ENCODE measurements at regions not wholly inside any gene's neighbourhood (a gene's known extent, or its start where the extent isn't known, plus 50 kb on each side); places are given as distances from the start of the nearest gene placed in this dataset.
A peak's percentile ranks its signal among the peaks of the same experiment; 100 is the strongest.
"Not testable (repeated sequence)": the region's sequence is repeated elsewhere in the genome, so short reads cannot be mapped to it uniquely, and the experiment has no call there.

DNA sequence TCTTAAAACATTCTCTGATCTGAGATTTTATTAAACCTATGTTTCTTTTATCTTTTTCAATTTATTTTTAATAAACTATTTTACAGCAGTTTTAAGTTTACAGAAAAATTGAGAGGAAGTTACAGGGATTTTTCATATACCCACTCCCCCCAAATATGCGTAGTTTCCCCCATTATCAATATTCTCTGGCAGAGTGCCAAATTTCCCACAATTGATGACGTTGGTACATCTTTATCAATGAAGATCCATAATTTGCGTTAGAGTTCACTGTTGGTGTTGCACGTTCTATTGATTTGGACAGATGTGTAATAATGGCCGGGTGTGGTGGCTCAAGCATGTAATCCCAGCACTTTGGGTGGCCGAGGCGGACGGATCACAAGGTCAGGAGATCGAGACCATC is 1063.0 kb upstream of the ATXN8OS start:
- no peak for DNase-seq

DNA sequence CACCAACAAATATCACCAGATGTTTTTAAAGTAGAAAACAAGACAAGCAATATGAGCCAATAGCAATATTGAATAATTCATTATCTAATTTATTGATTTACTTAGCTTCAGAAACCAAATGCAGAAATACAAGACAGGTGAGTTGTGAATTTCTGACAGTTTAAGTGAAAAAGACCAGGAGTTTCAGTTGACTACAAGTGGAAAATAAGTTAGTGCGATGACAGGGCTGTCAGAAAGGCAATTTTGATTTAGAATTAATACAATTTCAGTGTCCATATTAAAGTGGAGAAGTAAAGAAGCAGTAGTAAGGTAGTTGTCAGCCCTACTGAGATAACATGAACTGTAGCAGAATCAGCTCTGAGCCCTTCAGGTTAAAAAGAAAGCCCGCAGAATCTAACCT is 1066.7 kb upstream of the ATXN8OS start:
- no peak for DNase-seq

DNA sequence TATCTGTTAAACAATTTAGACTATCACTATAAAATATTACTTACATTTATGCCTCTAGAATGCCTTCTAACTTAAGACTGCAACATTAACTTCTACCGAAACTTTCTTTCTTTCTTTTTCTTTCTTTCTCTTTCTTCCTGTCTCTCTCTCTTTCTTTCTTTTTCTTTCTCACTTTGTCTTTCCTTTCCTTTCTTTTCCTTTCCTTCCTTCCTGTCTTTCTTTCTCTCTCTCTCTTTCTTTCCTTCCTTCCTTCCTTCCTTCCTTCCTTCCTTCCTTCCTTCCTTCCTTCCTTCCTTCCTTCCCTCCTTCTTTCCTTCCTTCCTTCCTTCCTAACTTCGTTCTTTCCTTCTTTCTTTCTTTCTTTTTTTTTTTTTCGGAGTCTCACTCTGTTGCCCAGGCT is 1071.9 kb upstream of the ATXN8OS start:
- DNase-seq, result no peak

DNA sequence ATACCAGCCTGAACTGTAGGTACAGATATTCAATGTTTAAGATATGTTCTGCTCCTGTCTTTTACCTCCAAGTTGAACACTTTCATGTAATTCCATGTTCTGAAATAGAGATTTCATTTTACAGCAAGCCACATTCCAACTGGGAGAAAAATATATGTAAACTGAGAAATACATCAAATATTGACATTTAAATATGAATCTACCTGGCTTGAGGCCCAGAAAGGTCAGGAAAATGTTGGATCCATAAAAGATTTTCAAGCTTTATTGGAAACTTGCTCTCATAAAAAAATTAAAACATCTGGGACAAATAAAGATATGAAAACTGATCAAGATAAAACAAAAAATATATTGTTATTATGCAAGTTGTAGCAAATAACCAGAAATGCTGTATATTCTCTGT is 1078.7 kb upstream of the ATXN8OS start:
- no peak for DNase-seq

DNA sequence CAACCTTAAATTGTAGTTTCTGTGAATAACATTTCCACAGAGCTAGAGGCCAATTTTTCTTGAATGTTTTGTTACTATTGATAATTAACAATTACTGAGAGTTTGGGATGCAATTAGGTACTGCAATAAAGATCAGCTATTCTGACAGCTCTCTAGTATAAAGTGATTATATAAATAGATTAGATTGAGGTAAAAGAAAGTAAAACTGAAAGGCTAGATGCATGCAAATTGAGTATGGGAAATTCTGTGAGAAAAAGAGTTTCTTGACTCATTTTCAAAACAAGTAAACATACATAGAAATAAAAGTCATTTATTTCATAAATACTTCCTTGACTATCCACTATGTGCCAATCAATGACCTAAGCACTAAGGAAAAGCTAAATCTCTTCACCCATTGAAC is 1087.5 kb upstream of the ATXN8OS start:
- no peak for DNase-seq

DNA sequence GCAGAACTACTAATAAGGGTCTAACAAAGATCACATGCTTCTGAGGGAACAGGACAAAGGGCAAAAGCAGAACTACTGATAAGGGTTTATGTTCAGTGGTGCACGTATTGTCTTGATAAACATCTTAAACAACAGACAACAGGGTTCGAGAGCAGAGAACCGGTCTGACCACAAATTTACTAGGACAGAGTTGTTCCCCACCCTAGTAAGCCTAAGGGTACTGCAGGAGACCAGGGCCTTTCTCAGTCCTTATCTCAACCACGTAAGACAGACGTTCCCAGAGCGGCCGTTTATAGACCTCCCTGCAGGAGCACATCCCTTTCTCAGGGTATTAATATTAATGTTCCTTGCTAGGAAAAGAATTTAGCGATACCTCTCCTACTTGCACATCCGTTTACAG is 1089.5 kb upstream of the ATXN8OS start:
- DNase-seq, result not testable (repeated sequence)

DNA sequence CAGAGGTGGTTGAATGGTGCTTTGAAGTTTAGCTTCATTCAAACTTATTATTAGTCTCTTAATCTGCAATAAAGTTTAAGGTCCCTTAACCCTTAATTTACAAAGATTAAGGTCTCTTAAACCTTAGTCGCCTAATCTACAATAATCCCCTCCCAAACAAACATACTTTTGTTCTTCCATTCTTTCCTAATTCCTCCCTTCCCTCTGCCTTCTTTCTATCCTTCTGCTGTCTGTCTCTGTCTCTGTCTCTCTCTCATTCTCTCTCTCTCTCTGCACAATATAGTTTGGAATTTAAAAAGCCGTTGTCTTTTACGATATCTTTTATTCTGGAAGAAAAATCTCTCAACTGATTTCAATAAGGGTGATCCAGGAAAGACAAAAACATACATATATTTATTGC is 1096.8 kb upstream of the ATXN8OS start:
- no peak for DNase-seq

DNA sequence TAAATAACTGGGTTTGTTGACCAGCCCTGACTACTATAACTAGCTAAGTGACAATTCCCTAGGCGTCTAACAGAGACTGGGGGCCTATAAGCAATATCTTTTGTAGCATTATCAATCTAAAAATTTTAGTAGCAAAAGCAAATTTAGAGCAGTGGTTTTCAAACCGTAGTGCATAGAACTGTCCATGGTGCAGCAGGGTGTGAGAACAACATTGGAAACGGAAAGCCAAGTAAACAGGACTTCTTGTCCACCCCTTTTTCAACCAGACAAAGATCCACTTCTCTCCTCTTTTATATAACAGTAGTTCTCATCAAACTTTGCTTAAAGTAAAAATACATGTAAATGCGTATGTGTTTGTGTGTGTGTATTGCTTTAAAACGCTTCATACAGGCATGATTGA is 1099.1 kb upstream of the ATXN8OS start:
- no peak for DNase-seq

DNA sequence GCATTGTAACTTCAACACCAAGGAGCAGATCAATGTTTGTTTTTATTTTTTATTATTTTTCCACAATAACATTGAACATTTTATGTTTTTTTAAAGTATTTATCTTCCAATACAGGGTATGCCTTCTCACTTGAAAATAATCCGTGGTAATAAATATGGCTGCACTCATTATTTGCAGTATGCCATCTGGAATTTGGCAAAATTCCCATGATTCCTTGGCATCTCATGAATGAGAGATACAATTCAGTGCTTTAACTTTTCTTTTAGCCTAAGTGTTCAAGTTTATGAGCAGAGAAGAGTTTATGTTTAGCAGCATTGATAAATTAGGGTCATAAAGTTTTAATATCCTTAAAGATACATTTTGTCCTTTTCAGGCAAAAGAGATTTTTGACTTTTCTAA is 1109.6 kb upstream of the ATXN8OS start:
- DNase-seq, result no peak

DNA sequence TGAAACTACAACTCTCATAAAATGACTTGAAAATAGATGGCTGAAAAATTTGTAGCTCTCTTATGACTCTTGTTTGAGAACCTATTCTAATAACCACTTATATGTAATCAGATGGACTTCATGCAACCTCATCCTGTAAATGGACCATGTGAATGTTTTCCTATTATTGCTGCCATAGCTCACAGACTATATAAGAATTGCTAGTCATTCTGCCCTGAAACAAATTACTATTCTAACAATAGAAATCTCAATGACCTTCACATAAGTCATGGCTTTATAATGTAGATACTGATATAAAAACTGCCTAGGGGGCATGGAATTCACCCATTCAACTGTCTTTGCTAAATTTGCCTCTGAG is 1111.0 kb upstream of the ATXN8OS start:
- no peak for DNase-seq

DNA sequence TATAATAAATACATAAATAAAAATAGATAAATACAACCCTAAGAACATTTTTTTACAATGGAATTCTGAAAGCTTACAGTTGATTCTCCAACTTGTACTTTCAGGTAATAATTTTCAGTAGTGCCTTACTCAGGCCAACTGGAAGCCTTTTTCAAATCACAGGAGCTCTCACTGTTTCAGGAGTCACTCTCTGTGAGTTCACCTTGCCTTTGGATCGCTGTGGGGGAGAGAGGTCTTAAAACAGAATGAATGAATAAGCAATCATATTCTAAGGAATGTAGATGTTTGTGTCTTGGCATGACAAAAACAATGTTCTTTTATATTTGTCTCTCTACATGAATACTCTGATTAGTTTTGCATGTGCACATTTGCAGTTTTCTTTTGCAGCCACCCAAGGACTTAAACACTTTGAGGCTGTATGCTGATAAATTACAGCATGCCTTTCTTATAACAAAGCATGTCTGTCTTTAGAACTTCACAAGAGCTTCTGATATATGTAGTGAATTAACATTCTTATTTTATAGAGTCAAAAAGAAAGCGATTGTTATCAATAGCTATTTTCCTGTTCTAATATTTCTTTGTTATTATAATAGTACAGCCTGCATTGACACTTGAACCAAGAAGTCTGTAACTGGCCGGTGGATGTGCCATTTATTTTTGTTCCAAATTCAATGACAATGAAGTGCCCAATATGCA is 1111.5 kb upstream of the ATXN8OS start:
- no peak for DNase-seq

DNA sequence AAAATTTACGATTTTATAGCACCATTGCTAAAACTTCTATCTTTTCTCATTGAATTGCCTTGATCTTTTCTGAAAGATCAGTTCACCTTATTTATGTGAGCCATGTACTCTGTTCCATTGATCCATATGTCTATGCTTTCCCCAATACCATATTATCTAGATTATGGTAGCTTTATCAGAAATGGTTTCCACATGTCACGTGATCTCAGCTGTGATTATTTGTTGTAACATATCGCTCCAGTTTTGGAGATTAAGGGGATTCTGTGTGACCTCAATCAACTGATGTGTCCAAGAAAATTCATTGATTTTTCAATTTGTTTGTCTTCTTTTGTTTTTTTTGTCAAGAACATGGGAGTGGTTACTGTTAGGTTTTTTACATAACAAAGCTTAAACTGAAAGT is 1114.5 kb upstream of the ATXN8OS start:
- DNase-seq, result no peak

DNA sequence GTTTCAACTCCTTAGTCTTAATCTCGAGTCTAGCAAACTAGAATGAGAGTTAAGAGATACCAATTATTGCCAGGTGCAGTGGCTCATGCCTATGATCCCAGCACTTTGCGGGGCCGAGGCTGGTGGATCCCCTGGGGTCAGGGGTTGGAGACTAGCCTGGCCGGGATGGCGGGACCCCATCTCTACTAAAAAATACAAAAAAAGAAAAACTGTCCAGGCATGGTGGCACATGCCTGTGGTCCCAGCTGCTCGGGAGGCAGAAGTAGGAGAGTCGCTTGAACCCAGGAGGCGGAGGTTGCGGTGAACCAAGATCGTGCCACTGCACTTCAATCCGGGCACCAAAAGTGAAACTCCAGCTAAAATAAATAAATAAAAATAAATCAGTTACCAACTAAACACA is 1119.5 kb upstream of the ATXN8OS start:
- DNase-seq, result no peak

DNA sequence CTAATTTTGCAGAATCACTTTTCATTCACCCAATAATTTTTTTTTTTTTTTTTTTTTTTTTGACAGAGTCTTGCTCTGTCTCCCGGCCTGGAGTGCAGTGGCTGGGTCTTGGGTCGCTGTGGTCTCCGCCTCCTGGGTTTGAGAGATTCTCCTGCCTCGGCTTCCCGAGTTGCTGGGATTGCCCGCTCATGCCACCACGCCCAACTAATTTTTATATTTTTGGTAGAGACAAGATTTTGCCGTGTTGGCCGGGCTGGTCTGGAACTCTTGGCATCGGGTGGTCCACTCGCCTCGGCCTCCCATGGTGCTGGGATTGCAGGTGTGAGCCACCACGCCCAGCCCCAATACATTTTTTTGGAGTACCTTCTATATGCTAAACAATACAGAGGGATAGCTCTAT is 1120.0 kb upstream of the ATXN8OS start:
- DNase-seq, result no peak

DNA sequence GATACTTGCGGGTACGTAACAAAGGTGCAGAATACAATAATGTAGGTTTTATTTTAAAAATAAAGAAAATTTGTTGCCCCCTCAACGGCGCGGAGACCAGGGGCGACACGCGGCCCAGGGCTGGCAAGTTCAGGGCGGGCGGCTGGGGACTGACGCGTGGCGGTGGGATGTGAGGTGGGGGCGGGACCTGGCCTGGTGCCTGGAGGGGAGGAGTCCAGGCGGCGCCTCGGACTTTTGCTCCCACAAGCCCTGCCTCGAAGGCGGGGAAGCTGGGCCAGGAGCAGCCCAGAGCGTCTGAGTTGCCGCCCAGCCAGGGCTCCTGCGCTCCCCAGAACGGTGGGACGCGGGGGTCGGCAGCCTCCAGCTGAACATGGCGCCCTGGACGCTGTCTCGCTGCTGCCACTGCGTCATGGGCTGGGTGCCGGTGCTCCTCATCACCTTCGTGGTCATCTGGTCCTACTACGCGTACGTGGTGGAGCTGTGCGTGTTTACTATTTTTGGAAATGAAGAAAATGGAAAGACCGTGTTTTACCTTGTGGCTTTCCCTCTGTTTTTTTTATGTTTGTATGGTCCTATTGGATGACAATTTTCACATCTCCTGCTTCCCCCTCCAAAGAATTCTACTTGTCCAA is 1122.8 kb upstream of the ATXN8OS start:
- DNase-seq, result no peak

DNA sequence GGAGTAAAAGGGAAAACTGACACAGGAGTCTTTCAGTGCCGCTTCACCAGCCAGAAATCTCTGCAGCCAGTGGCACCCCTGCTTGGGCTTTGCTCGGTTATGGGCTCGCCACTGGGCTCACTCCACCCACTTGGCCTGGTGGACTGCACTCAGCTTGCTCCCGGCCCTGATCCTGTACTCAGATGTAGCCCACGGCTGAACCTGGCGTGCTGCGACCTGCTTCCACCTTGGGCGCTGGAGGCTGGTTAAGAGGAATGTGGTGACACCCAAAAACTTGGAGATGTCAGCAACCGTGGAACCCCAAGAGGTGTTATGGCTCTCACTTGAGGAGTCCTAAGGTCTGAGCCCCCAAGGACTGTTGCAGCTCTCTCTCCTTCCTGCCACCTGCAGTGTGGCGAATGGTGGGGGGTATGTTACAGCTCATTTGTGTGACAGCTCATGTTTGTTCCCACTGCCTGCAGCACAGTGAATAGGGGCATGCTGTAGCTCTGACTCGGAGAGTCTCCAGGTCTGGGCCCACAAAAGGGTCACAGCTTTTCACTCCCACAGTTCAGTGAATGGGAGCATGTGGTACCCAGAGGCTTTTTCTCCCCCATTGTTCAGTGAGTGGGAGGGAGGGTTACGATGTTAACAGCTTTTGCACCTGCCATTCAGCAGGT is 1124.5 kb upstream of the ATXN8OS start:
- DNase-seq, result no peak

DNA sequence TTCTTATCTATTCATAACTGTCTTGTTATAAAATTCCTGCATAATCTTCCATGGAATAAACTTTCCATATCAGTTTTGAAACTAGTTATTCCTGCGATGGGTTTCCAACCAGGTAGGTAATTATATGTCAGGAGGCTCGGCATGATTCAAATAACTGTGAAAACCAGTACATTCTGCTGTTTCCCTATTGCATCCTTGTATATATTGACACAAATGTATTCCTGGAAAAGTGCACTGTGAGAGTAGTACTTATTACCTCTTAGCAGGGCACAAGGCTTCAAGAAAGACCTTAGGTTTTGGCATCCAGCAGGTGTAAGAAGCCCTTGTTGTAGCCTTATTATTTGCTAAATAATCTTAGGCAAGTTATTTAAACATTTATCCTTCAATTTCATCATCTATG is 1131.3 kb upstream of the ATXN8OS start:
- no peak for DNase-seq

DNA sequence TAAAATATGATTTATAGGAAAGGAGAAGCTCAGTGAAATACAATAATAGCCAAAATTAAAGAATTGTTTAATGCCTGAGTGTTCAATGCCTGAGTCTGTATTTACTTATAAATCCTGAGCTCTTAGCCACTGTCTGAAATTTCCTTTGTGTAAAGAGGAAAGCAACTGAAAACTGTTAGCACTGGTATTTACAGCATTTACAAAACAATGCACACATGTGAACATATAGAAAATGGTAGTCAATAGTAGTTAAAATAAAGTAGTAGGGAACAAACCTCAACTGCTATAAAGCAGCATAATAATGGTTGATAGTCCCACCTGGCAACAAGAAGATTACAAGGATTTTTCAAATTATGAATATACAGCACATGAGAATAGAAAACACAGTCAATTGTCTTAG is 1137.1 kb upstream of the ATXN8OS start:
- DNase-seq, result no peak

DNA sequence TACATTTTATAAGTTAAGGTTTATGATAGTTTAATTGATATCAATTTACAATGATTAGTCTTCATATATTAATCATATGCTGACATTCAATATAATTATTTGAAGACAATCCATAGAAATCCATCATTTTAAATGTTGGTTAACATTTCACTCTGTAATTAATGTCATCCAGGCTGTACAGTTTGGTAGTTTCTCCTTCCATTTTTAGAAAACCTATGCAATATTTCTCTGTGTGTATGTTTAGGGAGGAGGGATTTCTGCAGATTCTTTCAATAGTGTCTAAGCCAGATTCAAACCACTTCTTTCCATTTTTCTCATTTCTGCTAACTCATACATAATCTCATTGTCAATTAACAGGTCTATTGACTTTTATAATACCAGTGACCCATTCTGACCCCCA is 1159.0 kb upstream of the ATXN8OS start:
- DNase-seq, result no peak

DNA sequence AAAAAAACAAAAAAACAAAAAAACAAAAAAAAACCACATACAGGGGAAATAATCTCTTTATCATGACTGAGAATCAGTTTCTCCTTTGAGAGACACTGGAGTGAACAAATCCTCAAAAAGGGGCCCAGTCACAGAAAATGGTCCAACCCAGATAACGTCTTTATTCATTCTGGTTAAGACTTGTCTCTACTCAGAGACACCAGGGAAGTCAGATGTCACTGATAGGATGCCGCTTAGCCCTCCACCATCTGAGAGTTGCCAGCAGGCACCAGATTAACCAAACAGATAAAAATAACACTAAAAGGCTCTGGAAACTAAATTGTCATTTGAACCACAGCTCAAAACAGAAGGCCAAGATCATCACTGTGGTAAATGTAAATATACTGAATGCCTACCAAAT is 1163.4 kb upstream of the ATXN8OS start:
- no peak for DNase-seq

DNA sequence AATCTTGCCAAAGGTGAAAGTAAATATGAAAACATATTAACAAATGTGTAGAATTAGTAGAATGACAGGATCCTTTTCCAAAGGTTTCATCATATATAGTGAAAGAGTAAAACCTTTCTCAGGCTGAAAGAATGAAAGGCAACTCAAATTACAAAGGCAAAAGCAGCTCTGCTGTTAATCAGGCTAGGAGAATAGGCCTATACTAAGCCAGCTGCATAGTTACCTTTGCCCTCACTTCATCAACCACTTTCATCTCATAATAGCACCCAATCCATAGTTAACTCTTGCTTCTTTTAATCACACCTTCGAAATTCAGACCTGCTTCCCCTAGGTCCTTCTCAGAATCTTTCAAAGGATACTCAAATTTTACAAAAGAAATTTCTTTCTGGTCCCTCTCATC is 1167.6 kb upstream of the ATXN8OS start:
- no peak for DNase-seq

DNA sequence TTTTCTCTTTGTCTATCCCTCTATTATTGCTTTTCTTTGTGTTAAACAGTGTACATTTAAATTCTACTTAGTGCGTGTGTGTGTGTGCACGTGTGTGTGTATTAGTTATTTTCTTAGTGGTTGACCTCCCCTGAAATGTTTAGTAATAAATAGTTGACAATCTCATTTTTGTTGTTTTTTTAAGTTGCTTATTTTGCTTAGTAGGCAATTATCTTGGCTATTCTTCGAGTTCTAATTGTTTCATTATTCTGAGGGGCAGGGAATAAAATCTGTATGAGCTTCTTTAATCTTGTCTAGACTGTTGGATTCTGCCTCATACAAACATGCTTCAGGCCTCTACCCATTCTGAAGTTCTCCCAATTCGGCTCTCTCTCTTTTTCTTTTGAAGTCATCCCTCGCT is 1169.0 kb upstream of the ATXN8OS start:
- DNase-seq, result no peak

DNA sequence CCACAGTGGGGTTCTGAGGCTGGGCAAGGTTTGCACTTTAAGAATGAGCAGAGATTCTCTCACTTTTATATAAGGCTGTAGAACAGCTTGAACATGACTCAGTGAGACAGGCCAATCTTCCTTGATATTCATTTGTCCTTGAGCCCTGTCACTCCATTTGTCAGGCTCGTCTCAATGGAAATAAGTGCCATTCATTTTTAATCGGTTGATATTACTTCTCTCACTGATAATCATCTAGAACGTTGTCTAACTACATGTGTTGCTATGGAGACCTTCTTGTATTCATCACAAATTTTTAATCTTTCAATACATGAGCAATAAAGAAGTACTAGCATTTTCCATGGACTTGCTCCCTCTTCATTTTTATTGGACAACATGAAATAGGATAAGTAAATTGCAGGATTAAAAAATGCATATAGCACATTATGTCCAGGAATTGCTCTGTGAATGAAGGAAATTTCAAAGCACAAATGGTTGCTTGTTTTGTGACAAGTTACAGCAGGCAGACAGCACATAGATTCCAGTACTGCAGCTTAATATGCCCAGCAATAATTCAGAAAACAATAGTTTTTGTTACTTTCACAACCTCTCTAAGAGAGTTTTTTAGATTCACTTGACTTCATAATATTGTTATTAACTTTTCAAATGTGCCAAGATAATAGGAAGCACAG is 1178.4 kb upstream of the ATXN8OS start:
- DNase-seq, result no peak

DNA sequence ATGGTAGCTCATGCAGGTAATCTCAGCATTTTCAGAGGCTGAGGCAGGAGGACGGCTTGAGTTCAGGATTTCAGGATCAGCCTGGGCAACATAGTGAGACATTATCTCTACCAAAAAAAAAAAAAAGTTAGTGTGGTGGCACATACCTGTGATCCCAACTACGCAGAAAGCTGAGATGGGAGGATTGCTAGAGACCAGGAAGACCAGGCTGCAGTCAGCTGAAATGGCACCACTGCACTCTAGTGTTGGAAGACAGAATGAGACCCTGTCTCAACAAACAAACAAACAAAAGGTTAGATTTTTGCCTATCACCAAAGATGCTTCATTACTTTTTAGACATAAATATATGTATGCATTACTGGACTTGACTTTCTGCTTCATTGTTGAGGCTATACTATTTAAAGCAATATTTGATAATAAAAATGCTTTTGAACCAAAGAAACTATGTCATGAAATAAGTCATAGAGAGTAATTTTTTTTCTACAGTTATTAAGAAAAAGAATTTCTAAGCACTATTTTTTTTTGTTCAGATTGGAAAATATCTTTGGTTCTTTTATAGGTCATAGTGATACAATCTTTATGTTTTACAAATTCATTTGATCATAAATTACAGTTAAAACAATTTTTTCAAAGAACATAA is 1180.1 kb upstream of the ATXN8OS start:
- peak; percentile 38 for DNase-seq
